GM12878 (cell line): ENCODE measurements at regions not wholly inside any gene's neighbourhood (a gene's known extent, or its start where the extent isn't known, plus 50 kb on each side); places are given as distances from the start of the nearest gene placed in this dataset.

Experiments
- ATAC-seq: fragments of 200-7000 bp; cut with Tn5 transposase; 3 replicates; pipeline ENCODE4 v1.9.1; 2020; ENCODE audit warnings: mild to moderate bottlenecking, moderate library complexity
- BruUV-seq: library from RNA; stranded (reverse); fragments of 400-500 nt; replicated peaks from 2 replicates; lab custom pipeline; 2021; lab: Mats Ljungman, UMichigan
- CTCF ChIA-PET: fragments of 300-600 bp; sonication (Branson Sonifier 250); formaldehyde crosslinking; extraction: SDS; loops from one replicate; lab custom pipeline; 2021; ENCODE audit warnings: inconsistent platforms; lab: Yijun Ruan, JAX
- POLR2A ChIA-PET: fragments of 350-600 bp; formaldehyde crosslinking; extraction: SDS; loops from one replicate; lab custom pipeline; 2021; ENCODE audit warnings: inconsistent platforms; lab: Charles Lee
- RAD21 ChIA-PET: fragments of 300-600 bp; sonication (Branson Sonifier 250); formaldehyde crosslinking; loops from one replicate; lab custom pipeline; 2023; ENCODE audit warnings: antibody characterized with exemption; ENCODE audit not compliant: unreplicated experiment; lab: Charles Lee
- SMC1A ChIA-PET: fragments of 300-600 bp; sonication (Branson Sonifier 250); formaldehyde crosslinking; loops from one replicate; lab custom pipeline; 2023; ENCODE audit not compliant: unreplicated experiment, uncharacterized antibody; lab: Charles Lee
- DNase-seq: peaks from one replicate; pipeline ENCODE4 v3.0.0-alpha.2; 2011; ENCODE audit warnings: low read depth, low spot score
- FAIRE-seq: peaks from 3 replicates; lab custom pipeline; 2011; peaks lifted over from hg19 to GRCh38; lab: Jason Lieb, UNC
- H2AFZ ChIP-seq: 2 replicates; pipeline ENCODE4 v1.6.0; 2011; ENCODE audit warnings: low read depth, low read length, control low read depth; ENCODE audit not compliant: control insufficient read depth
- H3K27ac ChIP-seq: 2 replicates; pipeline ENCODE4 v1.5.1; 2011; ENCODE audit warnings: control low read depth; ENCODE audit not compliant: control insufficient read depth, insufficient read depth
- H3K27me3 ChIP-seq, 2 experiments: replicated peaks in 1 of 2; 2 replicates each; pipeline versions ENCODE4 v1.6.0 to v1.6.1; 2011; ENCODE audit warnings: low read length in 1 of 2; ENCODE audit not compliant: control insufficient read depth in 2 of 2, insufficient read depth in 2 of 2
- H3K36me3 ChIP-seq, 2 experiments: 2 replicates each; pipeline ENCODE4 v1.5.1; 2011; ENCODE audit warnings: low read length in 1 of 2; ENCODE audit not compliant: control insufficient read depth in 2 of 2, insufficient read depth in 2 of 2
- H3K4me1 ChIP-seq: 2 replicates; pipeline ENCODE4 v1.6.1; 2011; ENCODE audit warnings: mild to moderate bottlenecking, low read length, moderate library complexity, mixed read lengths; ENCODE audit not compliant: control insufficient read depth, insufficient read depth
- H3K4me2 ChIP-seq: 2 replicates; pipeline ENCODE4 v1.6.0; 2011; ENCODE audit warnings: control low read depth; ENCODE audit not compliant: control insufficient read depth, insufficient read depth
- H3K4me3 ChIP-seq: fragments of 200-600 bp; sonication (generic); 2 replicates; pipeline ENCODE4 v1.5.1; 2016
- H3K79me2 ChIP-seq: 2 replicates; pipeline ENCODE4 v1.6.0; 2011; ENCODE audit warnings: low read length; ENCODE audit not compliant: control insufficient read depth, insufficient read depth
- H3K9ac ChIP-seq: 2 replicates; pipeline ENCODE4 v1.8.0; 2011; ENCODE audit warnings: low read length, control low read depth, mixed read lengths; ENCODE audit not compliant: control insufficient read depth, insufficient read depth
- H3K9me3 ChIP-seq: replicated peaks from 3 replicates; pipeline ENCODE4 v1.5.1; 2011; ENCODE audit warnings: mild to moderate bottlenecking, low read length; ENCODE audit not compliant: control insufficient read depth, insufficient read depth
- H4K20me1 ChIP-seq: 2 replicates; pipeline ENCODE4 v1.6.0; 2011; ENCODE audit not compliant: control insufficient read depth, insufficient read depth
- BACH1 ChIP-seq: fragments of 450-650 bp; IDR thresholded peaks from 2 replicates; pipeline ENCODE4 v1.6.1; 2017; ENCODE audit warnings: mild to moderate bottlenecking, borderline replicate concordance
- FOXM1 ChIP-seq: IDR thresholded peaks from 2 replicates; pipeline ENCODE4 v1.6.1; 2012; ENCODE audit warnings: low read depth, mild to moderate bottlenecking, inconsistent platforms, low read length, moderate library complexity
- HDAC2 ChIP-seq: fragments of 200-600 bp; sonication (generic); IDR thresholded peaks from 2 replicates; pipeline ENCODE4 v1.6.1; 2017
- IRF4 ChIP-seq: IDR thresholded peaks from 2 replicates; pipeline ENCODE4 v1.6.1; 2011; ENCODE audit warnings: low read depth, low read length
- POLR2A ChIP-seq: IDR thresholded peaks from 2 replicates; pipeline ENCODE4 v1.6.1; 2011; ENCODE audit warnings: low read depth, mild to moderate bottlenecking, low read length
- POU2F2 ChIP-seq: IDR thresholded peaks from 3 replicates; pipeline ENCODE4 v1.6.1; 2011; ENCODE audit warnings: low read depth, mild to moderate bottlenecking, low read length, borderline replicate concordance
- RAD51 ChIP-seq: fragments of 450-650 bp; IDR thresholded peaks from 2 replicates; pipeline ENCODE4 v1.6.1; 2016; ENCODE audit warnings: moderate library complexity, mild to moderate bottlenecking, inconsistent platforms
- RELA ChIP-seq: fragments of 450-650 bp; IDR thresholded peaks from 2 replicates; pipeline ENCODE4 v1.8.0; 2014; ENCODE audit warnings: borderline replicate concordance; ENCODE audit not compliant: partially characterized antibody
- WGBS: methylation state at CpG from one replicate; pipeline ENCODE4 v1.1.6; 2016; ENCODE audit warnings: low lambda C conversion rate; ENCODE audit not compliant: insufficient replicate concordance, insufficient coverage; ENCODE audit errors: missing lambda C conversion rate; 5-methylcytosine and 5-hydroxymethylcytosine counted together
- in situ Hi-C: fragments of 300-500 bp; cut with MboI; formaldehyde crosslinking; loops from 9 replicates; pipeline ENCODE4 v1.14.3; 2018; ENCODE audit warnings: mixed read lengths
- intact Hi-C: fragments of 100-400 bp; cut with micrococcal nuclease; formaldehyde crosslinking; loops from one replicate; pipeline ENCODE4 v1.14.2; 2022; ENCODE audit not compliant: unreplicated experiment
- TF ChIP-seq, protein P1 (sequence below): IDR thresholded peaks from 2 replicates; pipeline ENCODE4 v1.6.1; 2012; ENCODE audit warnings: mild to moderate bottlenecking, low read depth, low read length
- TF ChIP-seq, protein P2 (sequence below): fragments of 450-650 bp; formaldehyde crosslinking; IDR thresholded peaks from 2 replicates; pipeline ENCODE4 v1.4.0; 2022; ENCODE audit warnings: mild to moderate bottlenecking, moderate library complexity
- TF ChIP-seq, protein P3 (sequence below): fragments of 450-650 bp; IDR thresholded peaks from 2 replicates; pipeline ENCODE4 v1.6.1; 2017; ENCODE audit warnings: borderline replicate concordance

DNA sequence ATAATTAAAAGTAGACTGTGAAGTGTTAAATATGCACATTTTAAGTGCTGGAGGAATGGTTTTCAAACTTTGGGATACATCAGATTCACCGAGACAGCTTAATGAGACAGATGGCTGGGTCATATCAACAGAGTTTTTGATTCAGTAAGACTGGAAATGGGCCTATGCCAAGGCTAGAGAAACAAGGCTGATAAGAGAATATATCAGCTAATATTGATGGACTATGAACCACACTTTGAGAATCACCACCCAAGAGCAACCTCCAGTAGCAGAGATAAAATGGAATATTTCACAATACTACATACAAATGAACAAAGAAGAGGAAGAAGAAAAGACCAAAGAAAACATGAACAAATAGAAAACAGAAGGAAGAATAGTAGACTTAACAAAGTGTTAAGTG, 450.2 kb upstream of the KLHL29 start:
- intact Hi-C loops: no loop called here
- Histone ChIP-seq H3K79me2 (no peaks in the 10 kb centered on the region), H3K9me3 (no peaks in the 10 kb centered on the region), H3K4me3 (no peak overlapping the region), H3K27me3 (no peaks in the 10 kb centered on the region), H3K9ac (no peak overlapping the region), H2AFZ (no peak overlapping the region), H4K20me1 (no peaks in the 10 kb centered on the region), H3K4me1 (no peaks in the 10 kb centered on the region)
- RAD21 ChIA-PET: no interaction called here
- CTCF ChIA-PET: no interaction called here
- no peak for DNase-seq
- SMC1A ChIA-PET: no interaction called here
- ATAC-seq: no peak
- TF ChIP-seq, protein P1, sequence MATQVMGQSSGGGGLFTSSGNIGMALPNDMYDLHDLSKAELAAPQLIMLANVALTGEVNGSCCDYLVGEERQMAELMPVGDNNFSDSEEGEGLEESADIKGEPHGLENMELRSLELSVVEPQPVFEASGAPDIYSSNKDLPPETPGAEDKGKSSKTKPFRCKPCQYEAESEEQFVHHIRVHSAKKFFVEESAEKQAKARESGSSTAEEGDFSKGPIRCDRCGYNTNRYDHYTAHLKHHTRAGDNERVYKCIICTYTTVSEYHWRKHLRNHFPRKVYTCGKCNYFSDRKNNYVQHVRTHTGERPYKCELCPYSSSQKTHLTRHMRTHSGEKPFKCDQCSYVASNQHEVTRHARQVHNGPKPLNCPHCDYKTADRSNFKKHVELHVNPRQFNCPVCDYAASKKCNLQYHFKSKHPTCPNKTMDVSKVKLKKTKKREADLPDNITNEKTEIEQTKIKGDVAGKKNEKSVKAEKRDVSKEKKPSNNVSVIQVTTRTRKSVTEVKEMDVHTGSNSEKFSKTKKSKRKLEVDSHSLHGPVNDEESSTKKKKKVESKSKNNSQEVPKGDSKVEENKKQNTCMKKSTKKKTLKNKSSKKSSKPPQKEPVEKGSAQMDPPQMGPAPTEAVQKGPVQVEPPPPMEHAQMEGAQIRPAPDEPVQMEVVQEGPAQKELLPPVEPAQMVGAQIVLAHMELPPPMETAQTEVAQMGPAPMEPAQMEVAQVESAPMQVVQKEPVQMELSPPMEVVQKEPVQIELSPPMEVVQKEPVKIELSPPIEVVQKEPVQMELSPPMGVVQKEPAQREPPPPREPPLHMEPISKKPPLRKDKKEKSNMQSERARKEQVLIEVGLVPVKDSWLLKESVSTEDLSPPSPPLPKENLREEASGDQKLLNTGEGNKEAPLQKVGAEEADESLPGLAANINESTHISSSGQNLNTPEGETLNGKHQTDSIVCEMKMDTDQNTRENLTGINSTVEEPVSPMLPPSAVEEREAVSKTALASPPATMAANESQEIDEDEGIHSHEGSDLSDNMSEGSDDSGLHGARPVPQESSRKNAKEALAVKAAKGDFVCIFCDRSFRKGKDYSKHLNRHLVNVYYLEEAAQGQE: no peak
- TF ChIP-seq BACH1: no peak
- no peak for TF ChIP-seq POU2F2
- TF ChIP-seq, all 136 proteins: peak for 0
- POLR2A ChIA-PET: interaction anchor here (0.5 kb wide), 1 partner anchor 182 kb away, joined by 5 read pairs; no protein-coding TSS in a partner anchor
- Histone ChIP-seq H3K27ac (no peak overlapping the region), H3K4me2 (no peak overlapping the region), H3K36me3 (no peaks in the 10 kb centered on the region)
- in situ Hi-C loops: no loop called here
- BruUV-seq: no TSS peak
- FAIRE-seq: no peak
- 0% methylated on average over 1 of the region's 1 CpG for WGBS

DNA sequence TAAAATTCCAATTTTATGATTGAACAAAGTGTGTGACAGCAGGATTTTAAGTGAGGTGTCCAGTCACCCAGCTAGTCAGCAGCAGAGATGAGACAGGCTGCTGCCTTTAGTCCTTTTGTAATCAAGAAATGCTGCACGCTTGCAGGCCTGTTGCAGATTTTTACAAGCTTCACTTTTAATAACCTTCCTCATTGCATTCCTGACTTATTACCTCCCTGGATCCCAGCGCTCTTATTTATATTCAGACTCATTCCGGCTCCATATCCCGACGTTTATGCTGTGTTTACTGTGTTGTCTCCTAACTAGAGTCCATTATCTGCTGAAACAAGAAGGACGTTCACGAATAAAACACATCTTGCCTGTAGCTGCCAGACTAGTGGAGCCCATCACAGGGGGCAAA, 442.5 kb upstream of the KLHL29 start:
- POLR2A ChIA-PET: no interaction called here
- Histone ChIP-seq H3K4me3 (no peak overlapping the region), H3K79me2 (no peaks in the 10 kb centered on the region), H3K4me2 (no peak overlapping the region), H3K9ac (no peak overlapping the region), H3K36me3 (no peaks in the 10 kb centered on the region), H3K27ac (no peak overlapping the region), H3K27me3 (no peaks in the 10 kb centered on the region), H3K9me3 (no peaks in the 10 kb centered on the region), H2AFZ (no peak overlapping the region), H3K4me1 (no peaks in the 10 kb centered on the region), H4K20me1 (no peaks in the 10 kb centered on the region)
- DNase-seq (no peak), FAIRE-seq (no peak), ATAC-seq (no peak)
- SMC1A ChIA-PET: no interaction called here
- intact Hi-C loops (no loop called here), in situ Hi-C loops (no loop called here)
- CTCF ChIA-PET: interaction anchor here (1.1 kb wide), 1 partner anchor 8 kb away, joined by 3 read pairs; no protein-coding TSS in a partner anchor
- BruUV-seq: no TSS peak
- RAD21 ChIA-PET: no interaction called here
- WGBS: 28% methylated on average over 7 of the region's 7 CpGs
- TF ChIP-seq RAD51: no peak
- TF ChIP-seq, protein P2, sequence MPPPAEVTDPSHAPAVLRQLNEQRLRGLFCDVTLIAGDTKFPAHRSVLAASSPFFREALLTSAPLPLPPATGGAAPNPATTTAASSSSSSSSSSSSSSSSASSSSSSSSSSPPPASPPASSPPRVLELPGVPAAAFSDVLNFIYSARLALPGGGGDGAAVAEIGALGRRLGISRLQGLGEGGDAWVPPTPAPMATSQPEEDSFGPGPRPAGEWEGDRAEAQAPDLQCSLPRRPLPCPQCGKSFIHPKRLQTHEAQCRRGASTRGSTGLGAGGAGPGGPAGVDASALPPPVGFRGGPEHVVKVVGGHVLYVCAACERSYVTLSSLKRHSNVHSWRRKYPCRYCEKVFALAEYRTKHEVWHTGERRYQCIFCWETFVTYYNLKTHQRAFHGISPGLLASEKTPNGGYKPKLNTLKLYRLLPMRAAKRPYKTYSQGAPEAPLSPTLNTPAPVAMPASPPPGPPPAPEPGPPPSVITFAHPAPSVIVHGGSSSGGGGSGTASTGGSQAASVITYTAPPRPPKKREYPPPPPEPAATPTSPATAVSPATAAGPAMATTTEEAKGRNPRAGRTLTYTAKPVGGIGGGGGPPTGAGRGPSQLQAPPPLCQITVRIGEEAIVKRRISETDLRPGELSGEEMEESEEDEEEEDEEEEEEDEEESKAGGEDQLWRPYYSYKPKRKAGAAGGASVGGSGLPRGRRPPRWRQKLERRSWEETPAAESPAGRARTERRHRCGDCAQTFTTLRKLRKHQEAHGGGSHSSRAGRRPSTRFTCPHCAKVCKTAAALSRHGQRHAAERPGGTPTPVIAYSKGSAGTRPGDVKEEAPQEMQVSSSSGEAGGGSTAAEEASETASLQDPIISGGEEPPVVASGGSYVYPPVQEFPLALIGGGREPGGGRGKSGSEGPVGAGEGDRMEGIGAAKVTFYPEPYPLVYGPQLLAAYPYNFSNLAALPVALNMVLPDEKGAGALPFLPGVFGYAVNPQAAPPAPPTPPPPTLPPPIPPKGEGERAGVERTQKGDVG (CRISPR knock-in tag): no peak
- TF ChIP-seq, protein P3, sequence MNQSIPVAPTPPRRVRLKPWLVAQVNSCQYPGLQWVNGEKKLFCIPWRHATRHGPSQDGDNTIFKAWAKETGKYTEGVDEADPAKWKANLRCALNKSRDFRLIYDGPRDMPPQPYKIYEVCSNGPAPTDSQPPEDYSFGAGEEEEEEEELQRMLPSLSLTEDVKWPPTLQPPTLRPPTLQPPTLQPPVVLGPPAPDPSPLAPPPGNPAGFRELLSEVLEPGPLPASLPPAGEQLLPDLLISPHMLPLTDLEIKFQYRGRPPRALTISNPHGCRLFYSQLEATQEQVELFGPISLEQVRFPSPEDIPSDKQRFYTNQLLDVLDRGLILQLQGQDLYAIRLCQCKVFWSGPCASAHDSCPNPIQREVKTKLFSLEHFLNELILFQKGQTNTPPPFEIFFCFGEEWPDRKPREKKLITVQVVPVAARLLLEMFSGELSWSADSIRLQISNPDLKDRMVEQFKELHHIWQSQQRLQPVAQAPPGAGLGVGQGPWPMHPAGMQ: no peak
- no peak for TF ChIP-seq RELA
- TF ChIP-seq HDAC2: no peak
- TF ChIP-seq POLR2A: no peak
- TF ChIP-seq IRF4: no peak
- no peak for TF ChIP-seq FOXM1
